Loucy (cell line): ENCODE measurements at regions not wholly inside any gene's neighbourhood (a gene's known extent, or its start where the extent isn't known, plus 50 kb on each side); places are given as distances from the start of the nearest gene placed in this dataset.

ENCODE experiments used
- H2AFZ ChIP-seq: fragments of 200-600 bp; sonication (generic); 2 replicates; pipeline ENCODE4 v1.6.0; 2016; ENCODE audit warnings: antibody characterized with exemption, mild to moderate bottlenecking, low read length, moderate library complexity
- H3F3A ChIP-seq: fragments of 200-600 bp; 2 replicates; pipeline ENCODE4 v1.6.0; 2016; ENCODE audit warnings: antibody characterized with exemption, low read depth, mild to moderate bottlenecking
- H3K27me3 ChIP-seq: fragments of 200-600 bp; sonication (generic); 2 replicates; pipeline ENCODE4 v1.6.1; 2014; ENCODE audit warnings: low read length, mild to moderate bottlenecking; ENCODE audit not compliant: insufficient read depth, poor library complexity, severe bottlenecking
- H3K36me3 ChIP-seq: fragments of 200-600 bp; sonication (generic); 2 replicates; pipeline ENCODE4 v1.6.1; 2016; ENCODE audit warnings: low read length; ENCODE audit not compliant: insufficient read depth
- H3K4me1 ChIP-seq: fragments of 200-600 bp; sonication (generic); 2 replicates; pipeline ENCODE4 v1.5.1; 2014; ENCODE audit warnings: low read length, mild to moderate bottlenecking; ENCODE audit not compliant: insufficient read depth, poor library complexity, severe bottlenecking
- H3K4me2 ChIP-seq: fragments of 200-600 bp; sonication (generic); 2 replicates; pipeline ENCODE4 v1.6.0; 2014; ENCODE audit warnings: antibody characterized with exemption, low read length, low read depth, mild to moderate bottlenecking; ENCODE audit not compliant: poor library complexity, severe bottlenecking
- H3K4me3 ChIP-seq: fragments of 200-600 bp; sonication (generic); 2 replicates; pipeline ENCODE4 v1.5.1; 2014; ENCODE audit warnings: low read length, mild to moderate bottlenecking, mixed read lengths; ENCODE audit not compliant: poor library complexity, severe bottlenecking
- H3K79me2 ChIP-seq: fragments of 200-600 bp; sonication (generic); 2 replicates; pipeline ENCODE4 v1.6.1; 2014; ENCODE audit warnings: low read length; ENCODE audit not compliant: insufficient read depth
- H3K9ac ChIP-seq: fragments of 200-600 bp; sonication (generic); 2 replicates; pipeline ENCODE4 v1.6.0; 2014; ENCODE audit warnings: mild to moderate bottlenecking, low read depth, low read length, moderate library complexity; ENCODE audit not compliant: poor library complexity, severe bottlenecking
- H3K9me2 ChIP-seq: fragments of 200-600 bp; sonication (generic); replicated peaks from 2 replicates; pipeline ENCODE4 v1.6.1; 2016; ENCODE audit warnings: low read depth, low read length, mixed read lengths
- H3K9me3 ChIP-seq: fragments of 200-600 bp; sonication (generic); 2 replicates; pipeline ENCODE4 v1.6.1; 2014; ENCODE audit warnings: mild to moderate bottlenecking, antibody characterized with exemption, low read length, low read depth; ENCODE audit not compliant: insufficient read depth
- H4K20me1 ChIP-seq: fragments of 200-600 bp; sonication (generic); 2 replicates; pipeline ENCODE4 v1.6.0; 2014; ENCODE audit warnings: antibody characterized with exemption, low read length, mild to moderate bottlenecking; ENCODE audit not compliant: insufficient read depth, poor library complexity, severe bottlenecking
- EZH2phosphoT487 ChIP-seq: fragments of 200-600 bp; IDR thresholded peaks from 2 replicates; pipeline ENCODE4 v1.6.1; 2018; ENCODE audit warnings: antibody characterized with exemption, mild to moderate bottlenecking, moderate library complexity, borderline replicate concordance
- TF ChIP-seq, protein P1 (sequence below): fragments of 200-600 bp; sonication (generic); conservative IDR thresholded peaks from 2 replicates; pipeline ENCODE4 v1.5.1; 2014; ENCODE audit warnings: mild to moderate bottlenecking, antibody characterized with exemption, low read length

DNA sequence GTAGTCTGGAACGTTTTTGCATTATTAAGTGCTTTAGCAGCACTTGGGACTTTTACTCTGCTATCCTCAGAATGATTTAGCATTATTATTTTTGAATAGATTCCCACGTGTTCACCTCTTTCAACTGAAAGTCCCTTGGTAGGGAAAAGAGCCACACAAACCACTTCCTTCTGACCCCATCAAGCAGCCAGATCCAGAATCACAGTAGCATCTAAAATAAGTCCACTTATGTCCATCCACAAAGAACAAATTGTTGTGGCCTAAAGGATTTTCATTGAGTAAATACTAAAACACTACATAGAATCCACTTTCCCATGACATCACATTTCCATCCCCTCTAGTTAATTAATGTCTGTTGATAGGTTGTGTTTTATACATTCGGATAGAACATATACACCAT is 381.7 kb downstream of the AASDHPPT start:
- H3K4me2 ChIP-seq: no peak overlapping the region
- H3K4me3 ChIP-seq: no peak overlapping the region
- no peaks in the 10 kb centered on the region for H4K20me1 ChIP-seq
- H3F3A ChIP-seq: no peaks in the 10 kb centered on the region
- no peak overlapping the region for H2AFZ ChIP-seq
- H3K9ac ChIP-seq: no peak overlapping the region
- H3K27me3 ChIP-seq: no peaks in the 10 kb centered on the region
- H3K36me3 ChIP-seq: no peaks in the 10 kb centered on the region
- no peak for TF ChIP-seq EZH2phosphoT487
- TF ChIP-seq, protein P1, sequence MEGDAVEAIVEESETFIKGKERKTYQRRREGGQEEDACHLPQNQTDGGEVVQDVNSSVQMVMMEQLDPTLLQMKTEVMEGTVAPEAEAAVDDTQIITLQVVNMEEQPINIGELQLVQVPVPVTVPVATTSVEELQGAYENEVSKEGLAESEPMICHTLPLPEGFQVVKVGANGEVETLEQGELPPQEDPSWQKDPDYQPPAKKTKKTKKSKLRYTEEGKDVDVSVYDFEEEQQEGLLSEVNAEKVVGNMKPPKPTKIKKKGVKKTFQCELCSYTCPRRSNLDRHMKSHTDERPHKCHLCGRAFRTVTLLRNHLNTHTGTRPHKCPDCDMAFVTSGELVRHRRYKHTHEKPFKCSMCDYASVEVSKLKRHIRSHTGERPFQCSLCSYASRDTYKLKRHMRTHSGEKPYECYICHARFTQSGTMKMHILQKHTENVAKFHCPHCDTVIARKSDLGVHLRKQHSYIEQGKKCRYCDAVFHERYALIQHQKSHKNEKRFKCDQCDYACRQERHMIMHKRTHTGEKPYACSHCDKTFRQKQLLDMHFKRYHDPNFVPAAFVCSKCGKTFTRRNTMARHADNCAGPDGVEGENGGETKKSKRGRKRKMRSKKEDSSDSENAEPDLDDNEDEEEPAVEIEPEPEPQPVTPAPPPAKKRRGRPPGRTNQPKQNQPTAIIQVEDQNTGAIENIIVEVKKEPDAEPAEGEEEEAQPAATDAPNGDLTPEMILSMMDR: no peak
- no peaks in the 10 kb centered on the region for H3K9me2 ChIP-seq
- H3K9me3 ChIP-seq: no peaks in the 10 kb centered on the region
- no peaks in the 10 kb centered on the region for H3K79me2 ChIP-seq
- H3K4me1 ChIP-seq: no peaks in the 10 kb centered on the region

DNA sequence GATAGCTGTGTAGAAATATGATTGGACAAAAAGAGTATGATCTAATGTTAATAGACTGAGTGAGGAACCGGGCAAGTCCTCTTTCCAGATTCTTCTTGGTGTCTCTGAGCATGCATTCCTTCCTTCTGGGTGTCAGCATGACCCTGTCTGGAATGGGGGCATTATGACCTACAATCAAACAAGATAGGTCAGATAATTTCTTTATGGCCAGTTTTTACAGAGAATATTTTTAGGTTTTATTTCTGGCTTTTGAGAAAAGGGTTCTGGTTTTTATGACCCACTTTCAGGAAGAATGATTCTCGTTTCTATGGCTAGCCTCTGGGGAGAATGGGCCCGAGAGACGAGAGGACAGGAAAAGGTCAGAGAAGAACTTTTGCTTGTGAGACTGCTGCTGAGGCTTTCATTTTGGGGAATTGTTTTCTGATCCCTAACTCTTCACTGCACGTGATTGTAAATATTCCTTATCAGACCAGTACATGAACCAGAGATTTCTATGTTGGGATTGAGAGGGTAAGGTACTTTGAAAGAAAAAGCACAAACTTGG is 383.8 kb downstream of the AASDHPPT start:
- no peak for TF ChIP-seq EZH2phosphoT487
- TF ChIP-seq, protein P1: no peak
- Histone ChIP-seq H3F3A (no peaks in the 10 kb centered on the region), H3K27me3 (no peaks in the 10 kb centered on the region), H2AFZ (no peak overlapping the region), H3K4me2 (no peak overlapping the region), H3K4me1 (no peaks in the 10 kb centered on the region), H3K9me3 (no peaks in the 10 kb centered on the region), H3K4me3 (no peak overlapping the region), H4K20me1 (no peaks in the 10 kb centered on the region), H3K79me2 (no peaks in the 10 kb centered on the region), H3K9me2 (no peaks in the 10 kb centered on the region), H3K9ac (no peak overlapping the region), H3K36me3 (no peaks in the 10 kb centered on the region)

DNA sequence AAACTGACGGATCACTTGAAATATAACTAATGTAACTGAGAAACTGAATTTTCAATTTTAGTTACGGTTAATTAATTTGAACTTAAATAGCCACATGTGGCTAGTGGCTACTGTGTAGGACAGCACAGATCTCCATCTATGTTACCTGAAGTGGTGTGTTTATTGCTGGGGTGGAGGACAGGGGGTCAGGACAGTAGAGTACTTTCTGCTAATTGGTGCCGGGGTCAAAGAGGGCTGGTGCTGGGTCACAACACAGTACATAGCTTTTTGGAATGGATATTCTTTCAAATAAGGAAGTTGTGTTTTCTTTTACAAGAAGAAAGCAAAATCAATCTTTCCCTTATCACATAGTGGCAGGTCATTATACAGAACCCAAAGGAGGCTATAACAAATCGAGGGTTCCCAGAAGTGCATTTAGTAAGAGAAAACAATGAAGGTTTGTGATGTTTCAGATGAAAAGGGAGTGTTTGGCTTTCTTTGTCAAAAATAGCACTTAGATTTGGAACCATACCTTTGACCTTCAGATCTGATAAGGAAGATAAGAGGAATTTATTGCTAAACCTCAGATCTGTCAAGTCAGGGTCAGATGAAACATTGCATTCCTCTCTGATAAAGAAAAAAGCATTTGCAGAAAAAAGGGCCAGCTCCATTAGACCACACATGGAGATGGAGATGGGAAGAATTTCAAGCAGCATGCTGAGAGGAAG is 384.5 kb downstream of the AASDHPPT start:
- no peaks in the 10 kb centered on the region for H3K4me1 ChIP-seq
- no peaks in the 10 kb centered on the region for H3K79me2 ChIP-seq
- no peaks in the 10 kb centered on the region for H3K9me3 ChIP-seq
- H3K36me3 ChIP-seq: no peaks in the 10 kb centered on the region
- no peak overlapping the region for H3K4me3 ChIP-seq
- no peaks in the 10 kb centered on the region for H3K9me2 ChIP-seq
- H3K9ac ChIP-seq: no peak overlapping the region
- H3K4me2 ChIP-seq: no peak overlapping the region
- H3K27me3 ChIP-seq: no peaks in the 10 kb centered on the region
- H2AFZ ChIP-seq: no peak overlapping the region
- no peaks in the 10 kb centered on the region for H4K20me1 ChIP-seq
- no peak for TF ChIP-seq EZH2phosphoT487
- TF ChIP-seq, protein P1: no peak
- no peaks in the 10 kb centered on the region for H3F3A ChIP-seq
